Colonic mucosa (tissue), 4 donors: ENCODE measurements at regions not wholly inside any gene's neighbourhood (a gene's known extent, or its start where the extent isn't known, plus 50 kb on each side); places are given as distances from the start of the nearest gene placed in this dataset.

Experiments used
- DNase-seq: peaks from one replicate; pipeline ENCODE4 v3.0.0-alpha.2; 2020
- H3K27ac ChIP-seq: fragments of 200-600 bp; one replicate; pipeline ENCODE4 v1.8.0; 2021
- H3K27me3 ChIP-seq: fragments of 200-600 bp; one replicate; pipeline ENCODE4 v1.8.0; 2021
- H3K36me3 ChIP-seq: fragments of 200-600 bp; one replicate; pipeline ENCODE4 v1.8.0; 2021
- H3K4me1 ChIP-seq: fragments of 200-600 bp; one replicate; pipeline ENCODE4 v1.8.0; 2021; ENCODE audit warnings: mild to moderate bottlenecking
- H3K4me3 ChIP-seq: fragments of 200-600 bp; one replicate; pipeline ENCODE4 v1.8.0; 2021
- H3K9ac ChIP-seq, 2 donors: one replicate each; pipeline ENCODE4 v1.7.0; 2013; ENCODE audit warnings: control low read depth in 2 of 2, low read depth in 2 of 2, low read length in 2 of 2
- H3K9me3 ChIP-seq: fragments of 200-600 bp; one replicate; pipeline ENCODE4 v1.8.0; 2021
- CTCF ChIP-seq: fragments of 200-600 bp; IDR thresholded peaks from one replicate; pipeline ENCODE4 v1.8.0; 2022; ENCODE audit warnings: antibody characterized with exemption, mild to moderate bottlenecking
- intact Hi-C: fragments of 100-400 bp; cut with DNase I; formaldehyde crosslinking; loops from one replicate; pipeline ENCODE4 v1.14.1; 2022
- donor health status: healthy.
- donor health status: DM: no; HTN: no; CAD: no.
- donor health status: DM: no; HTN: no; CAD: no.

- Histone ChIP-seq H3K9ac (no peak overlapping the region), H3K4me1 (no peaks in the 10 kb centered on the region), H3K4me3 (no peak overlapping the region), H3K27ac (no peak overlapping the region), H3K9me3 (no peaks in the 10 kb centered on the region), H3K36me3 (no peaks in the 10 kb centered on the region), H3K27me3 (no peaks in the 10 kb centered on the region)
- intact Hi-C loops = no loop called here
- no peak for TF ChIP-seq CTCF
- DNase-seq = no peak
These were observed 125.2 kb upstream of the THBS2 start for GRCh38 chr6:169378620-169379381.

GRCh38 chr6:169376458-169376857 lies 122.8 kb upstream of the THBS2 start:
- TF ChIP-seq CTCF = no peak
- Histone ChIP-seq H3K9ac (no peak overlapping the region), H3K9me3 (no peaks in the 10 kb centered on the region), H3K27me3 (no peaks in the 10 kb centered on the region), H3K4me3 (no peak overlapping the region), H3K4me1 (no peaks in the 10 kb centered on the region), H3K36me3 (no peaks in the 10 kb centered on the region), H3K27ac (no peak overlapping the region)
- no peak for DNase-seq
- intact Hi-C loops = no loop called here

- no peak overlapping the region for H3K9ac ChIP-seq
- no peaks in the 10 kb centered on the region for H3K9me3 ChIP-seq
- no peak for TF ChIP-seq CTCF
- no peaks in the 10 kb centered on the region for H3K36me3 ChIP-seq
- no peak overlapping the region for H3K27ac ChIP-seq
- intact Hi-C loops = no loop called here
- H3K4me3 ChIP-seq = no peak overlapping the region
- no peaks in the 10 kb centered on the region for H3K27me3 ChIP-seq
- no peak for DNase-seq
- no peaks in the 10 kb centered on the region for H3K4me1 ChIP-seq
These were observed 118.9 kb upstream of the THBS2 start for GRCh38 chr6:169372589-169372988.

GRCh38 chr6:169371344-169372127 lies 117.9 kb upstream of the THBS2 start:
- Histone ChIP-seq H3K27me3 (no peaks in the 10 kb centered on the region), H3K9me3 (no peaks in the 10 kb centered on the region), H3K4me1 (no peaks in the 10 kb centered on the region), H3K4me3 (no peak overlapping the region), H3K36me3 (no peaks in the 10 kb centered on the region), H3K27ac (no peak overlapping the region), H3K9ac (no peak overlapping the region)
- TF ChIP-seq CTCF = no peak
- no peak for DNase-seq
- intact Hi-C loops = no loop called here

GRCh38 chr6:169370666-169371343 lies 117.2 kb upstream of the THBS2 start:
- Histone ChIP-seq H3K9me3 (no peaks in the 10 kb centered on the region), H3K9ac (no peak overlapping the region), H3K4me1 (no peaks in the 10 kb centered on the region), H3K27me3 (no peaks in the 10 kb centered on the region), H3K4me3 (no peak overlapping the region), H3K27ac (no peak overlapping the region), H3K36me3 (no peaks in the 10 kb centered on the region)
- no peak for TF ChIP-seq CTCF
- intact Hi-C loops = no loop called here
- no peak for DNase-seq
